B cell (primary cell): ENCODE measurements at regions not wholly inside any gene's neighbourhood (a gene's known extent, or its start where the extent isn't known, plus 50 kb on each side); places are given as distances from the start of the nearest gene placed in this dataset.

Experiments
- CTCF ChIP-seq: fragments of 200-600 bp; IDR thresholded peaks from one replicate; pipeline ENCODE4 v1.8.0; 2022; ENCODE audit warnings: antibody characterized with exemption, mild to moderate bottlenecking
- EZH2 ChIP-seq: IDR thresholded peaks from 2 replicates; pipeline ENCODE4 v1.6.1; 2012; ENCODE audit warnings: borderline replicate concordance, low read depth, mild to moderate bottlenecking, moderate library complexity, low read length; ENCODE audit not compliant: insufficient read depth, poor library complexity, severe bottlenecking

DNA sequence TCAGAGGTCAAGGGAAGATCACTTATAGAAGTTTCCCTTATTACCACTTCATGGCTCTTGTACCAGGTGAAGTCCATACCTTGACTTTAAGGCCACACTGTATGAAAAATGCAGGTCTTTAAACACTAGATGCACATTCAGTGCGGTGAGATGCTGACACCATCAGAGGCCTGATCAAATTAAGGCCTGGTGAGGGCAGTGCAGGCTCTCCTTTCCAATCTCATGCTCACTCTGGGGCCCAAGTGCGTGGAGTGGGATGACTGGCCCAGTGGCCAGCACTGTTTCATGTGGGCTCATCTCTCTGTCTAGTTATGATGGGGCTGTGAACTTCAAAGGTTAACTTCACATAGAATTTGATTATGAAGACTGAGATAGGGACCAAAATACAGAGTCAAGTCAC is 281.1 kb downstream of the SLC4A3 start:
- TF ChIP-seq CTCF (no peak), EZH2 (no peak)
